Ammon's horn (tissue), 1 donor: ENCODE measurements at regions not wholly inside any gene's neighbourhood (a gene's known extent, or its start where the extent isn't known, plus 50 kb on each side); places are given as distances from the start of the nearest gene placed in this dataset.

Experiments used
- DNase-seq: peaks from one replicate; pipeline ENCODE4 v3.0.0-alpha.2; 2016; ENCODE audit warnings: low spot score

DNA sequence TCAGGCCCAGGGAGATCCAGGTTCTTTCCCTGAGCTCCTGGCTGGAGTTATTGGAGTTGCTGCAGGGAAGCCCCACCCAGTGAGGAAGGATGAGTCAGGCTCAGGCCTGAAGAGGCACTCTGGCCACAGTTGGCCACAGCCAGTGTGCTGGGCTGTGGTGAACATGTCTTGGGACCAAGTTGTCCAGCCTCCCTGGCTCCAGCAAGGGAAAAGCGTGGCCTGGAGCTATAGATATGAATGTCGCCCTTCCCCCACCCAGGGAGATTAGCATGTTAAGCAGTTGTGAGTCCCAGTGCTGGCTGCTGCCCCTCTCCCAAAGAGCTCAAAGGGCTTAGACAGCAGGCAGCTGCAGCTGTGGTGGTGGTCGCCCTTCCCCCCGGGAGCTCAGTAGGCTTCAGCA is 963.2 kb downstream of the ROBO2 start:
- DNase-seq, result no peak

DNA sequence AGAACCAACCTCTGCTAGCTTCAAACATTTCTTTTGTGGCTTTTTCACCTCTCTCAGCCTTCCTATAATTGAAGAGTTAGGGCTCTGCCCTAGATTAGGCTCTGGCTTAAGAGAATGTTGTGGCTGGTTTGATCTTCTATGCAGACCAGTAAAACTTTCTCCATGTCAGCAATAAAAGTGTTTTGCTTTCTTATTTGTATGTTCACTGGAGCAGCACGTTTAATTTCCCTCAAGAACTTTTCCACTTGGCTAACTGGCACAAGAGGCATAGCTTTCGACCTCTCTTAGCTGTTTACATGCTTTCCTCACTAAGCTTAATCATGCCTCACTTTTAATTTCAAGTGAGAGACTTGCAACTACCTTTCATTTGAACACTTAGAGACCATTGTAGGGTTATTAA is 964.7 kb downstream of the ROBO2 start:
- DNase-seq, result no peak

DNA sequence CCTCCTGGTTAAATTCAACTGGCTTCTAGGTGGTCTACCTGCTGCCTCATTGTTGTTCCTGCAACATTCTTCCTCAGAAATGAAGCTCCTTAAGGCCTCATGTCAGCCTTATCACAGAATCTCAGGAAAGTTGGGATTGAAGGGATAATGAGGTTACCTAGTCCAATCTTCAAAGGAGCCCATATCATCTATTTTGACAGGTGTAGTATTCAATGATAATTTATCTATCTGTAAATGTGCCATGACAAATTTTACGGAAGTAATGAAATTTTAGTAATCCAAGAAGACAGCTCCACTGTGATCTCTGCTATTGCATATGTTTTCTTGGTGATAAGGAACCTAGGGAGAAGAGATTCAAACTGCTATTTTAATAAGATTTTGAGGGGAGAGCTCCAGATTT is 973.8 kb downstream of the ROBO2 start:
- no peak for DNase-seq

DNA sequence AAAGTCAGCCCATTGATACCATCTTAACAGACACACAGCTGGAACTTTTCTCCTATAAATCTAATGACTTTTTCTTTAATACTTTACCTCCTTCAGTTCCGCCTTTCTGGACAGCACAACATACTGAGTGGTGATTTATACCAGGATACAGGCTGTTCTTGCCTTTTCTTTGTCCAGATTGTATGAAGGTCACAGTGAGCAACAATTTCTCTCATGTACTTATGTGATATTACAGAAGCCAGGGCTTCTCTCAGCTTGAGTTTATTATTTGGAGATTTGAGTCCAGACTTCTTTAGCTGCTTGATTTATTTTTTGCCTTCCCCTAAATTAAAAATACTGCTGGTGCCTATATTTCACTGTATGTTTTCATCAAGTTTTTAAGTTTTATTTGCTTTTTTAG is 976.0 kb downstream of the ROBO2 start:
- no peak for DNase-seq

DNA sequence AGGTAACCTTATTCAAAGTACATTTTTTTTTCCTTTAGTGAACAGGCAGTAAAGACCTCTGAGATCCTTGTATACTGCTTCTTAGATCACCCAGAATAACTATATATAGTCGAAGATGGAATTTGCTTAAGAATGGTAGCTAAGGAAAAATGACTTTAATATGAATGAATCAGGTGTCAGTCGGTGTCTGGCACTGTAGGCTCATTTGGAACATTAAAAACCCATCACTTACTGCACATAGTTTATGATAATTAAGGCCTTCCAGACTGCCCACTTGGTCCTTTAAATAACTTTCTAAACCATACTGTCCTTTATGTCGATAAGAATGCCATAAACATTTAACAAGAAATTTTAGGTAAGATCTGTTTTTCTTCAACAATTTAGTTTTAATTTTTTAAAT is 981.8 kb downstream of the ROBO2 start:
- no peak for DNase-seq

DNA sequence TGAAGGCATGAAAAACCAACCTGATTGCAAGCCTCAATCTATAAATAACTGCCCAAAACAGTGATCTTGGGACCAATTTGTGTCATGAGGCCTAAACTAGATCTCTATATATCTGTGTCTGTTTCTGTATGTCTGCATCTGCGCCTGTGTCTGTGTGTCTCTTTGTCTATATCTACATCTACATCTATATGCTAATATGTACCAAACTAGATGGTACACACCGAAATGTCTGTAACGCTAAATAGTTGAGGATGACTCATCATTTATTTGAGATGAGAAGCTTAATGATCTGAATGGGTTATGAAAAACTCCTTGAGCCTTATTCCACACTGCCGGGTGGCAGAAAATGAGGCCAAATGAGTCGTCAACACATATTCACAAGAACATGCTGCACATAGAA is 982.3 kb downstream of the ROBO2 start:
- DNase-seq, result peak; percentile 1

DNA sequence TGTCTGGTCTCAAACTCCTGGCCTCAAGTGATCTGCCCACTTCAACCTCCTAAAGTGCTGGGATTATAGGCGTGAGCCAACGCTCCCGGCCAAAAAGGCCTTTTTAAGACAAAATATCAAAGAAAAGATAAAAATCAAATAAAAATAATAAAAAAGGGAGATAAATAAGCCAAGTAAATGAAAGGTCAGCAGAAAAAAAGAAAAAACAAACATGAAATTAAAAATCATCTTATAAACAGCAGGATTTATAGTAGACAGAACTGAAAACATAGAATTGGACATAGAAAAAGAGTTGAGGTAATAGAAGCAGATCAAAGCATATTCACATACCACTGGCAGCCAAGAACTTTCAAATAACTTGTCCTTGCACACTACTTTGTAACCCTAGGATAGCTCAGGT is 983.4 kb downstream of the ROBO2 start:
- no peak for DNase-seq

DNA sequence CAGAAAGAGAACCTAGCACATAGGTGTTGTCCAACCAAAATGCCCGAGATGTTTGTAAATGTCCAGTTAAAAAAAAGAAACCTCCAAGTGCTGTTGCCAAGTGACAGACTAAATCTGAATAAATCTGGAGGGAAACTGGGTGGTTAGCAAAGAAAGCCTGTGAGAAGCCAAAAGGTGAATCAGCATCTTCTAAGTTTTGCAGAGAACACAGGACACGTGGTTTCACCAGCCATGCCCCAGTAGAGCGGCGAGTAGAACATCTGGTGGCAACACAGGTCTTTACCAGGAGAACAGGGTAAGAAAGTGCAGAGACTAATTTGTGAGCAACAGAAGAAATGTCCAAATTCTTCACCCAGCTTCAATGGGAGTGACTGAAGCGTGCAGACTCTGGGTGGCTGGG is 986.0 kb downstream of the ROBO2 start:
- DNase-seq, result no peak

DNA sequence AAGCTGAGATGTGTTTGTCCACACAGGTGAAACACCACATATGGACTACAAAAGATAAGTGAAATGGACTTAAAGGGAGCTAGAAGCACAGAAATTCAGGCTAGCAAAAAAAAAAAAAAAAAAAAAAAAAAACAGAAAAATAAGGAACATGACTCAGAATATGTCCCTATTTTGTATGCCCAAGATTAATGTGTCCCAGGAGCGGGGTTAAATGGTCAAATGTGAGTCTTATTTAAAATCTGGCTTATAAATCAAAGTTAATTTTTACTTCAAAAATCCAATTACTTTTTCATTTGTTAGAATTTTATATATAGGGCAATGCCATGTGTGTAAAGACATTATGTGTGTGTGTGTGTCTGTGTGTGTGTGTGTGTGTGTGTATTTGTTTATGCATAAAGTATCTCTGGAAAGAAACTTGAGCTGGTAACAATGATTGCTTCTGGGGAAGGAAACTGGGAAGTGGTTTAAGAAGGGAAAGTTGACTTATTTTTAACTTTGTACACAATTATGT is 986.5 kb downstream of the ROBO2 start:
- no peak for DNase-seq

DNA sequence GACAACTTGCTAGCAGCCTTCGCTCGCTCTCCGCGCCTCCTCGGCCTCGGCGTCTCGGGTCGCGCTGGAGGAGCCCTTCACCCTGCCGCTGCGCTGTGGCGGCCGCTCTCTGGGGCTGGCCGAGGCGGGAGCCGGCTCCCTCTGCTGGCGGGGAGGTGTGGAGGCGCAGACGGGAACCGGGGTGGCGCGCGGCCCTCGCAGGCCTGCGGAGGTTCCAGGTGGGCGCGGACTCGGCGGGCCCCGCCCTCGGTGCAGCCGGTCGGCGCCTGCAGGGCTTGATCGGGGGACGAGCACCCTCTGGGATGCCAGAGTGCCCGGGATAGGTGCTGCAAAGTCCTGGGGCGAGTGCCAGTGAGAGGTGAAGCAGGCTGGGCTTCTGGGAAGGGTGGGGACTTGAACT is 989.9 kb downstream of the ROBO2 start:
- DNase-seq, result no peak

DNA sequence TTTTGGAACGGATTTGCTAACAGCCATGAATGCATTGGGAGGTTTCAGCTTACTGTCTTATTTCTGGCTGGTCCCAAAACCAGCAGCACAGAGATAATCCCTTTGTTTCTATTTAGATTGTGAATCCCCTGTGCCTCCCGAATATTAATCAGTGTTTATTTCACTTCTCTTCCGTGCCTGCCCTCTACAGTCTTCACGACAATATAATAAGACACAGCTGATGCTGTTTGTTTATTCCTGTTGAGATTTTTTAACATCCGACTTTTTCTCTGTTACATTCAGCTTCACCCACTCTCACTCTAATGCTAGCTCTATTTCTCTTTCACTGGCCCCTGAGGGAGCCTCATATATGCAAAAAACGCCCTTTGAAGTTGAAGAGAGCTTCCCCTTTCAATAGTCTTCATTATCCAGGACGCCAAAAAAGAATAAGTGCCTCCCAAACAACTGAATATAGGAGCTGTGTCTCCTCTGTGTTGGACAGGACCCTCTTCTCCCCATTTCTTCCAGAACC is 995.3 kb downstream of the ROBO2 start:
- DNase-seq, result no peak

DNA sequence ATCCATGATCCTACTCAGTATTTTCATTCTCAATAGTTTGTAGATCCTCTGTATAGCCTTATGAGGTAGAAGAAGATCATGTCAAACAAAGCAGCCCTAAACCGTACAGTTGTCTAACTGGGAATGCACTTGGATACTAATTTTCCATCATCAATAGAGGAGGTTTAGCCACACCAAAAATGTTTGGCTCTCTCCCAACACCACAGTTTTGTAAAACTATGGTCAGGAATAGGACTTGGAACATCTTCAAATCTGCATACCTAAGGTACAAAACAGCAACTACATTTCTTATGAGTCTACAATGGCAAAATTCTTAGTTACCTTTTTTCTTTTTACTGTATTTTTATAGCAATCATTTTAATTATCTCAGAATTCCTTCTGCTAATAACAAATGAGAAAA is 1001.6 kb downstream of the ROBO2 start:
- DNase-seq, result no peak

DNA sequence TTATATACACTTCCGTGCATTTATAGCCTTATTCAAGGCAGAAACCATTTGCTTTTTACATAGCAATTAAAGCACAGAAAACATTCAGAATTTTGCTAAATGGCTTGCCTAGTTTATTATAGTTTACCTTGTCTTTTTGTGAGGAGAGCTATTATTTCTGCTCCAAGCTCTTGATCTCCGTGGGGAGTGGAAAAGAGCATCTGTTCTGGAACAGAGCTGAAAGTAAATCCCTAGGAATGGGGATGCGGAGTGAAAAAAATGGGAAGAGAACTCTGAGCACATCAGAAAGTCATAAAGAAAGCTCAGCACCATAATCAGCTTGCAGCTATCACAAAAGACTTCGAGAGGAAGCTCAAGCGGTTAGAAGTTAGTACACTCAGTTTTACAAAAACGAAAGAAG is 1006.7 kb downstream of the ROBO2 start:
- no peak for DNase-seq

DNA sequence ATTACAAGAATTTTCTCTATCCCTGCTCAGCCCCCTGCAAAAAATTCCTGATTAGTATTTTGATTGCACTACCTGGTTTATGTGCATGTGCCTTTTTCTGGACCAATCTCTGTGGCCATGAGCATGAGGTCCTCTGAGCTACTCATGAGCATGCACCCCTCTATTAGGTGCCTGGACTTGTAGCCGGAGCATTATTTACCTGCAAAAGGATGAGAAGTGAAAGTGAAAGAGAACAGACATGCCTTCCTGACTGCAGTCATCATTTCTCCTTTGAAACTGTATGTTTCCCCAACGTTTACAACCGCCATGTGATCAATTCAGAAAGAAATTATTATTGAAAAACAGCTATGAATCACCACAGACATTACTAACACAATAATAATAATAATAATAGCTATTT is 1008.8 kb downstream of the ROBO2 start:
- no peak for DNase-seq

DNA sequence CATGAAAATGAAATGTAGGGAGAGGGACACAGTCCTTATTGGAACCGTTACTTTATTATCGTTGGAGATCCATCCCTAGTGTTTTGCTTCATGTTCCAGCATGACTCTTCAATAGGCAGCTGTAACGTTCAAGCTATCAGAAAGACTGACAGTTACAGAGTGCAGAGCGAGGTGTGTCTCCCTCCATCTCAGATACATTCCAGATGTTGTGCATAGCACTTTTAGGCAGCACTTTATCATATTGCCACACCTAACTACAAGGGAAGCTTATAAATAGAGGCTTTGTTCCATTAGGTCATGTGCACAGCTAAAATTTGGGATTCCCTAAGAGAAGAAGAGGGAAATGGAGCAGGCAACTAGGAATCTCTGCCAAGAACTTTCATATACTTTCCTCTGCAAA is 1009.6 kb downstream of the ROBO2 start:
- DNase-seq, result no peak

DNA sequence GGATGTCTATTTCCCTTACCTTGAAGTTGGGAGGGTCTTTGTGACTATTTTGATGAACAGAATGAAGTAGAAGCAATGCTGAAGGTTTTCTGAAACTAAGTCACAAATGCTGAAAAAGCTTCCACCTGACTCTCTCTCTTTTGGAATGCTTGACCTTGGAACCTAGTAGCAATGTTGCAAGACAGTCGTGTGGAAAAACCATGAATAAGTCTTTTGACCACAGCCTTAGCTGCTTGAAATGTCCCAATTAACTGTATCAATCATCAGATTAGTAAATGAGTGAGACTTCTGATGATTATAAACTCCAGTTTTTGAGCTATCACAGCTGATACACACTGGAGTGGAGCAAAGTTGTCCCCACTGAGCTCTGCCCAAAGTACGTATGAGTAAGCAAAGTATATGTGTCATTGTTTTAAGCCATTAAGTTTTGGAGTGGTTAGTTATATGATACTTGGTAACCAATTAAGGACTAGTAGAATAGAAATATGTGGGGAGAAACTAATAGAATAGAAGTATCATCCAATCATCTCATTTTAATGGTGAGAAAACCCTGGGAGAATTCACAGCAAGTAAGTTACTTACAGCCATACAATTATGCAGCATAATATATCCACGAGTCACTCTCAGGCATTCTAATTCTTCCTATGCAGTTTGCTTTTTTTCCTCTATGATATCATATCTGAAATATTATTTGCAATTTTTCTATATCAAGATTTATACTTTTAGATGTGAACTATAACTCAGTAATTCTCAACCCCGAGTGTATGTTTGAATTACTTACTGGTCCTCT is 1010.6 kb downstream of the ROBO2 start:
- no peak for DNase-seq

DNA sequence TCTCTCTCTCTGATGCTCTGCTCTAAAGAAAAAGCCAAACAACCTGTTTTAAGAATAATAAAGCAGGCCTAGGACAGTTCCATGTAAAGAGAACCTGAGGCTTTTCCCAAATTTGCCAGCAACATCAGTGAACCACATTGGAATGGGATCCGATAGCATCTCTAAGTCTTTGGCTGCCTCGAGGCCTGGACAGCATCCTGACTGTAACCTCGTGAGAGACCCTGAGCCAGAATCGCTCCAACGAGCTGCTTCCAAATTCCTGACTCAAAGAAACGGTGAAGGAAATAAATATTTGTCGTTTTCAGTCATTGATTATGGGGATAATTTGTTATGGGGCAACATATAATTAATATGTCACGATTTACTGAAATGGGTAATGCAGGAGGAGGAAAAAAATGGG is 1012.8 kb downstream of the ROBO2 start:
- no peak for DNase-seq

DNA sequence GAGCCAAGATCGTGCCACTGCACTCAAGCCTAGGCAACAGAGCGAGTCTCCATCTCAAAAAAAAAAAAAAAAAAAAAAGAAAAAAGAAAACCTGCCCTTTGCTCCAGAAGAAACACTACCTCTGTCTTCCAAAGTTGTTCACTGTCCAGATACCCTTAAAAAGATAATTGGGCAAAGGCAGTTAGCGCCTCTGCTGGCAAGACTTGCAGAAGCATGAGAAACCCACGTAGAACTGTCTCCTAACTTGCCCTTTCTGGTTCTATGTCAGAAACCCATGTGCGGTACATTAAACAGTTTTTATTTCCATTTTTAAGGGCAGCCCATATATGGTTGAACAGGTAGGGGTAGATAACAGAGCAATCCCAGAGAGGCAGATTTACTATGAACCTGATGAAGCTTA is 1026.4 kb downstream of the ROBO2 start:
- DNase-seq, result no peak

DNA sequence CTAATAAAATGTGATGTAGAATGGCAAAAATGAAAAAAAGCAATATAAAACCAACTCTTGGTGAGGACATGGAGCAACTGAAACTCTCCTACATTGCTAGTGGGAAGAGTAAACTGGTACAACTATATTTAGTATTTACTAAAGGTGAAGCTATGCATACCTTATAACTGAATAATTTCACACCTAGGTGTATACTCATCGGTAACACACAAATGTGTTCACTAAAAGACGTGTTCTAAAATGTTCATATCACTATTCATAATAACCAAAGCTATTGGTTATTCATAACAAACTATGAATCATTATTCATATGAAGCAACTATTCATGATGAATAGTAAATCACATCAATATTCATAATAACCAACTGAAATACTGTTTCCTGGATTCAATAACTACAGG is 1030.3 kb downstream of the ROBO2 start:
- no peak for DNase-seq

DNA sequence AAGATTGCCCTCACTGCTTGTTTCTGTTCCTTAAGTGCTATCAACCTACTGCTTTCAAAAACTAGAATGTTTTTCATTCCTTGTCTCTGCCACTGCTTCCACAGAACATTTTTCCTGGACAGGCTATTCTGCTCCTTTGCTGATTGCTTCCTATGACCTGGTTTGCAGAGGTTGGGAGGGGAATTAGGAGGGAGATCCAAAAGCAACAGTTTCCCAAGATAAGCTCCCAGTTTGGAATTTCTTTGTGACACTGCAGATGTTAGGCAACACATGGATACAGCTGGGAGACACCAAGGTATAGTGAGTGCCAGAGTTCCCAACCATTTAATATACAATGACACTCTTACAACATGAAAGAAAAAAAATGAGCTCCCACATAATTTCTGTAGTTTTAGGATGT is 1036.5 kb downstream of the ROBO2 start:
- DNase-seq, result no peak

DNA sequence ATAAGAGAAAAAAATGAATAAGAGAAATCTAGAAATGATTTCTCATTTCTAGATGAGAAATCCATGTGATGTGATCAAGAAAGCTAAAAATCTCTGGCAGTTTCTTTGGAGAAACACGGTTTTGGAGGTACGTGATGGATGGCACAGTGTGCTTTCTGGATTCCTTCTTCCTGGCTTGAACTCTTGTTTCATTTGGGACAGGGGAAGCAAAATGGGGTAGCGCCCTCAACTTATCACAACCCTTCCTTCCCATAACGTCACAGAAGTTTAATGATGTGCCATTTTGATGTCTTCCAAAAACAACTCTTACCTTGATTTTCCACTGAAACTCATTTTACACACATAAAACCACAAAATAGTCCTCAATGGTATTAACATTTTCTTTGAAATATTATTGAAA is 1037.3 kb downstream of the ROBO2 start:
- no peak for DNase-seq

DNA sequence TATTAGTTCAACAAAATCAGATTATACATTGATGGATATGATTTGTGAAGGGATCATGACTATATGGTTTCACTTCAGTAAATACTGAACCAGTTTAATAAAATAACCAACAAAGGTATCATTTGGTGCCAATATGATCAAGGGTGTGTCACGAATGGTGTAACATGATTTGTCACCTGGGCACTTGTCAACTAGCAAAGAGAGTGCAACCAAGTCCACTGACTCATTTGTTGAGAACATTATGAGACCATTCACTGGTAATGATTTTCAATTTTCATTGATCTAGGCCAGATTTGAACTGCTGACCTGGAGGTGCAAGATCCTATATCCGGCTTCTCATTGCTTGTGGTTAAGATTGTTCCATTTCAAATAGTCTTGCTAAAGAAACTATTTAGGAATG is 1037.9 kb downstream of the ROBO2 start:
- DNase-seq, result no peak

DNA sequence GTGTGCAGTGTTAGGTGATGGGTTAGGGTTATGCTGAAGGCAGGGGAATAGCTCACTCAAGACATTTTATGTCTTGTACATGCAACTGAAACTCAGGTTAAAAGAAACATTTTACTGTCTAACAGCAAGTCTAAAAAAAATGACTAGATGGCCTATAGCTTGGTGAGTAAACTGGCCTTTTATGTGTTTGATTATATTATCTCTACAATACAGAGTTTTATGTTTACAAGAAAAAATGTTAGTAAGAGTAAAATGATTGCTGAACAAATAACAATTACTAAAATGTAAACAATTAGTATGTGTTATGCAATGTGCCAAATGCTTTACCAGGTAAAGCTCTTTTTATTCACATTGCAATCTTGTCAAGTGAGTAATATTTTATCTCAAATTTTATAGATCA is 1039.6 kb downstream of the ROBO2 start:
- DNase-seq, result no peak

DNA sequence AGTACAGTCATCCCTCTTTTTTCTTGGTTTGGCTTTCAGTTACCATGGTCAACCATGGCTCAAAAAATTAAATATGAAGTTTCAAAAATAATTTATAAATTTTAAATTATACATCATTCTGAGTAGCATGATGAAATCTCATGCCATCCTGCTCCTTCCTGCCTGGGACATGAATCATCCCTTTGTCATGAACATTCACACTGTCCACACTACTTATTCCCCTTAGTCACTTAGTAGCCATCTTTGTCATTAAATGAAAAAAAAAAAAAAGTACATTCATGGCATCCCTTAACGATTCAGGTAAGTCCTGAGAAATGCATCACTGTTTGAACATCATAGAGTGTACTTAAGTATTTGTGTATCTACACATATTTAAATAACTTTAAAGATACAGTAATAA is 1046.3 kb downstream of the ROBO2 start:
- DNase-seq, result no peak
